AG09309 (cell line): ENCODE measurements at regions not wholly inside any gene's neighbourhood (a gene's known extent, or its start where the extent isn't known, plus 50 kb on each side); places are given as distances from the start of the nearest gene placed in this dataset.

Experiments
- DNase-seq: peaks from one replicate; pipeline ENCODE4 v3.0.0-alpha.2; 2010; ENCODE audit warnings: low read depth
- H3K4me3 ChIP-seq: 2 replicates; pipeline ENCODE4 v1.5.1; 2011; ENCODE audit warnings: mild to moderate bottlenecking, low read depth, low read length, moderate library complexity; ENCODE audit not compliant: control insufficient read depth
- CTCF ChIP-seq: IDR thresholded peaks from 2 replicates; pipeline ENCODE4 v1.5.1; 2011; ENCODE audit warnings: mild to moderate bottlenecking, low read depth, low read length, inconsistent platforms; ENCODE audit not compliant: insufficient read depth, control insufficient read depth; ENCODE audit errors: missing control alignments

GRCh38 chr1:228823200-228823599 is 87.9 kb downstream of the RHOU start:
- DNase-seq, result no peak
- H3K4me3 ChIP-seq, result no peak overlapping the region
- TF ChIP-seq CTCF, result no peak

GRCh38 chr1:228824366-228824765 is 89.1 kb downstream of the RHOU start:
- no peak overlapping the region for H3K4me3 ChIP-seq
- no peak for TF ChIP-seq CTCF
- no peak for DNase-seq

- no peak for TF ChIP-seq CTCF
- DNase-seq, result no peak
- H3K4me3 ChIP-seq, result no peak overlapping the region
These were observed 89.8 kb downstream of the RHOU start for GRCh38 chr1:228825041-228825440.

GRCh38 chr1:228825840-228826484 is 90.7 kb downstream of the RHOU start:
- TF ChIP-seq CTCF, result no peak
- H3K4me3 ChIP-seq, result no peak overlapping the region
- DNase-seq, result no peak

GRCh38 chr1:228827019-228827418 is 91.7 kb downstream of the RHOU start:
- H3K4me3 ChIP-seq, result no peak overlapping the region
- DNase-seq, result no peak
- no peak for TF ChIP-seq CTCF

GRCh38 chr1:228828151-228828550 is 92.9 kb downstream of the RHOU start:
- H3K4me3 ChIP-seq, result no peak overlapping the region
- DNase-seq, result no peak
- no peak for TF ChIP-seq CTCF
